SK-N-SH (cell line): ENCODE measurements at regions not wholly inside any gene's neighbourhood (a gene's known extent, or its start where the extent isn't known, plus 50 kb on each side); places are given as distances from the start of the nearest gene placed in this dataset.

Source experiments
- CTCF ChIA-PET: fragments of 300-600, 350-600 bp; formaldehyde crosslinking; extraction: SDS; loops from one replicate; lab custom pipeline; 2021; lab: Yijun Ruan, JAX
- POLR2A ChIA-PET: fragments of 350-600 bp; sonication (Branson Sonifier 250); formaldehyde crosslinking; extraction: SDS; loops from one replicate; lab custom pipeline; 2020; ENCODE audit warnings: antibody characterized with exemption, inconsistent platforms; lab: Yijun Ruan, JAX
- DNase-seq: peaks from one replicate; pipeline ENCODE4 v3.0.0; 2012
- H2AFZ ChIP-seq: fragments of 200-600 bp; sonication (generic); 2 replicates; pipeline ENCODE4 v1.8.1; 2016; ENCODE audit warnings: antibody characterized with exemption, mild to moderate bottlenecking, low read depth
- H3F3A ChIP-seq: fragments of 200-600 bp; sonication (generic); replicated peaks from 2 replicates; pipeline ENCODE3; 2016; ENCODE audit warnings: antibody characterized with exemption, mild to moderate bottlenecking; ENCODE audit not compliant: insufficient read depth
- H3K27ac ChIP-seq, 2 experiments: fragments of 200-500 bp in 1 of 2; fragments of 200-600 bp in 1 of 2; sonication (Bioruptor generic) in 1 of 2; sonication (generic), shearing (Covaris generic) in 1 of 2; 2 replicates each; pipeline versions ENCODE4 v1.5.1 to v1.6.1; 2014 to 2016; ENCODE audit warnings: low read depth in 2 of 2, inconsistent platforms in 1 of 2, low read length in 1 of 2, mild to moderate bottlenecking in 1 of 2, mixed read lengths in 1 of 2
- H3K27me3 ChIP-seq: fragments of 200-600 bp; sonication (generic), shearing (Covaris generic); 2 replicates; pipeline ENCODE4 v1.6.1; 2016; ENCODE audit warnings: mixed run types; ENCODE audit not compliant: insufficient read depth
- H3K36me3 ChIP-seq, 2 experiments: fragments of 200-500 bp in 1 of 2; fragments of 200-600 bp in 1 of 2; sonication (Bioruptor generic) in 1 of 2; sonication (generic) in 1 of 2; replicated peaks in 1 of 2; 2 replicates each; pipeline versions ENCODE3 to v1.5.1; 2014 to 2016; ENCODE audit warnings: low read length in 1 of 2, mild to moderate bottlenecking in 1 of 2; ENCODE audit not compliant: insufficient read depth in 2 of 2, control insufficient read depth in 1 of 2
- H3K4me1 ChIP-seq, 2 experiments: fragments of 200-500 bp in 1 of 2; fragments of 200-600 bp in 1 of 2; sonication (Bioruptor generic) in 1 of 2; sonication (generic), shearing (Covaris generic) in 1 of 2; 2 replicates each; pipeline versions ENCODE4 v1.5.1 to v1.6.1; 2014 to 2016; ENCODE audit warnings: low read depth in 1 of 2, low read length in 1 of 2, mixed run types in 1 of 2; ENCODE audit not compliant: insufficient read depth in 2 of 2, control insufficient read depth in 1 of 2
- H3K4me2 ChIP-seq: fragments of 200-600 bp; sonication (generic), shearing (Covaris generic); 2 replicates; pipeline ENCODE4 v1.6.1; 2017; ENCODE audit warnings: mixed run types
- H3K4me3 ChIP-seq, 2 experiments: fragments of 200-500 bp in 1 of 2; fragments of 200-600 bp in 1 of 2; sonication (Bioruptor generic) in 1 of 2; sonication (generic), shearing (Covaris generic) in 1 of 2; 2 replicates each; pipeline versions ENCODE4 v1.5.1 to v1.8.1; 2014 to 2016; ENCODE audit warnings: low read depth in 2 of 2, inconsistent platforms in 1 of 2, low read length in 1 of 2, mild to moderate bottlenecking in 1 of 2, mixed read lengths in 1 of 2, moderate library complexity in 1 of 2
- H3K79me2 ChIP-seq: fragments of 200-600 bp; sonication (generic); 2 replicates; pipeline ENCODE4 v1.8.1; 2017; ENCODE audit warnings: mild to moderate bottlenecking; ENCODE audit not compliant: insufficient read depth
- H3K9ac ChIP-seq: fragments of 200-600 bp; sonication (generic); 2 replicates; pipeline ENCODE4 v1.6.1; 2017; ENCODE audit warnings: mixed run types
- H3K9me2 ChIP-seq: fragments of 200-600 bp; sonication (generic); 2 replicates; pipeline ENCODE4 v1.6.1; 2017; ENCODE audit warnings: mixed run types
- H3K9me3 ChIP-seq: fragments of 200-600 bp; sonication (generic); 2 replicates; pipeline ENCODE4 v1.6.1; 2017; ENCODE audit warnings: mixed run types, mild to moderate bottlenecking, moderate library complexity
- H4K20me1 ChIP-seq: fragments of 200-600 bp; sonication (generic); 2 replicates; pipeline ENCODE4 v1.6.1; 2017; ENCODE audit warnings: mild to moderate bottlenecking, mixed run types; ENCODE audit not compliant: insufficient read depth
- ELF1 ChIP-seq: IDR thresholded peaks from 2 replicates; pipeline ENCODE4 v1.4.0; 2012
- FOXM1 ChIP-seq: IDR thresholded peaks from 2 replicates; pipeline ENCODE4 v1.4.0; 2012; ENCODE audit warnings: low read depth, mild to moderate bottlenecking
- GATA2 ChIP-seq: sonication (generic); formaldehyde crosslinking; IDR thresholded peaks from 2 replicates; pipeline ENCODE4 v1.5.0; 2020; ENCODE audit warnings: mild to moderate bottlenecking, missing genetic modification reagents
- MXI1 ChIP-seq: IDR thresholded peaks from 2 replicates; pipeline ENCODE4 v1.6.1; 2012; ENCODE audit warnings: mild to moderate bottlenecking, low read depth, low read length, improper control_type of control experiment
- RAD21 ChIP-seq: IDR thresholded peaks from 2 replicates; pipeline ENCODE4 v1.6.1; 2012; ENCODE audit warnings: mild to moderate bottlenecking, low read length
- RFX5 ChIP-seq: IDR thresholded peaks from 2 replicates; pipeline ENCODE4 v1.6.1; 2012; ENCODE audit warnings: mild to moderate bottlenecking, improper control_type of control experiment, low read length
- SIN3A ChIP-seq: IDR thresholded peaks from 2 replicates; pipeline ENCODE4 v1.6.1; 2012; ENCODE audit warnings: low read depth, mild to moderate bottlenecking, low read length, moderate library complexity, borderline replicate concordance
- TAF1 ChIP-seq: IDR thresholded peaks from 2 replicates; pipeline ENCODE4 v1.6.1; 2012; ENCODE audit warnings: low read depth, mild to moderate bottlenecking, low read length, moderate library complexity, borderline replicate concordance
- WGBS: methylation state at CpG from one replicate; pipeline ENCODE4 v1.1.6; 2017; ENCODE audit warnings: low lambda C conversion rate; 5-methylcytosine and 5-hydroxymethylcytosine counted together
- TF ChIP-seq, protein P1 (sequence below): IDR thresholded peaks from 2 replicates; pipeline ENCODE4 v1.6.1; 2012; ENCODE audit warnings: mild to moderate bottlenecking, low read depth, low read length, moderate library complexity
- TF ChIP-seq, protein P2 (sequence below): IDR thresholded peaks from 2 replicates; pipeline ENCODE4 v1.4.0; 2012; ENCODE audit warnings: low read depth, borderline replicate concordance
- TF ChIP-seq, protein P3 (sequence below): fragments of 150-350 bp; IDR thresholded peaks from 2 replicates; pipeline ENCODE4 v1.6.1; 2017; ENCODE audit warnings: antibody characterized with exemption, low read length, low read depth, borderline replicate concordance
- TF ChIP-seq, protein P4 (sequence below): IDR thresholded peaks from 2 replicates; pipeline ENCODE4 v1.4.0; 2012; ENCODE audit warnings: low read depth, borderline replicate concordance

DNA sequence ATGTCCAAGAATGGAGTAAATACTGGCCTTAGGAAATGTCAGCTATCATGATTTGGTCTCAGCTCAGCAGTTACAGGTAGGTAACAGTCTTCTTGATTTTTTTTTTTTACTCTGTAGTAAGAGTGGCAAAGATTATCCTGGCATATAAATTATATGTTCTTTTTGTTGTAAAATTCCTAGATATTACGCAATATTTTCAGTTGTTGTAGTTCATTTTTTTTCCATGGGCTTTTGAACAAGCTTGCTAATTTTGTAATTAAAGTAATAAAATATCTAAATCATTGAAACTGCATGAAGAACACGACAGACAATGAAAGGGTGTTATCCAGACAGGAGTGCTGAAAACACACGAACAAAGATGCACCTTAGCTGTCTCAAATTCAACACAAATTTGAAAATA is 249.4 kb downstream of the PRDM9 start:
- Histone ChIP-seq H3K79me2 (no peaks in the 10 kb centered on the region), H3K4me2 (no peak overlapping the region), H3K27ac (no peak overlapping the region), H3K4me1 (no peaks in the 10 kb centered on the region), H3K9me2 (no peaks in the 10 kb centered on the region), H3K4me3 (no peak overlapping the region), H2AFZ (no peak overlapping the region), H3K9ac (no peak overlapping the region), H3K36me3 (no peaks in the 10 kb centered on the region), H3K27me3 (no peaks in the 10 kb centered on the region), H4K20me1 (no peaks in the 10 kb centered on the region), H3F3A (no peaks in the 10 kb centered on the region), H3K9me3 (no peaks in the 10 kb centered on the region)
- WGBS = 5% methylated on average over 3 of the region's 3 CpGs
- no peak for DNase-seq
- CTCF ChIA-PET = interaction anchor here (1.6 kb wide), 1 partner anchor 21 kb away, joined by 3 read pairs; no protein-coding TSS in a partner anchor
- TF ChIP-seq SIN3A (no peak), FOXM1 (no peak), MXI1 (no peak)
- TF ChIP-seq, protein P1, sequence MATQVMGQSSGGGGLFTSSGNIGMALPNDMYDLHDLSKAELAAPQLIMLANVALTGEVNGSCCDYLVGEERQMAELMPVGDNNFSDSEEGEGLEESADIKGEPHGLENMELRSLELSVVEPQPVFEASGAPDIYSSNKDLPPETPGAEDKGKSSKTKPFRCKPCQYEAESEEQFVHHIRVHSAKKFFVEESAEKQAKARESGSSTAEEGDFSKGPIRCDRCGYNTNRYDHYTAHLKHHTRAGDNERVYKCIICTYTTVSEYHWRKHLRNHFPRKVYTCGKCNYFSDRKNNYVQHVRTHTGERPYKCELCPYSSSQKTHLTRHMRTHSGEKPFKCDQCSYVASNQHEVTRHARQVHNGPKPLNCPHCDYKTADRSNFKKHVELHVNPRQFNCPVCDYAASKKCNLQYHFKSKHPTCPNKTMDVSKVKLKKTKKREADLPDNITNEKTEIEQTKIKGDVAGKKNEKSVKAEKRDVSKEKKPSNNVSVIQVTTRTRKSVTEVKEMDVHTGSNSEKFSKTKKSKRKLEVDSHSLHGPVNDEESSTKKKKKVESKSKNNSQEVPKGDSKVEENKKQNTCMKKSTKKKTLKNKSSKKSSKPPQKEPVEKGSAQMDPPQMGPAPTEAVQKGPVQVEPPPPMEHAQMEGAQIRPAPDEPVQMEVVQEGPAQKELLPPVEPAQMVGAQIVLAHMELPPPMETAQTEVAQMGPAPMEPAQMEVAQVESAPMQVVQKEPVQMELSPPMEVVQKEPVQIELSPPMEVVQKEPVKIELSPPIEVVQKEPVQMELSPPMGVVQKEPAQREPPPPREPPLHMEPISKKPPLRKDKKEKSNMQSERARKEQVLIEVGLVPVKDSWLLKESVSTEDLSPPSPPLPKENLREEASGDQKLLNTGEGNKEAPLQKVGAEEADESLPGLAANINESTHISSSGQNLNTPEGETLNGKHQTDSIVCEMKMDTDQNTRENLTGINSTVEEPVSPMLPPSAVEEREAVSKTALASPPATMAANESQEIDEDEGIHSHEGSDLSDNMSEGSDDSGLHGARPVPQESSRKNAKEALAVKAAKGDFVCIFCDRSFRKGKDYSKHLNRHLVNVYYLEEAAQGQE = no peak
- TF ChIP-seq, protein P2, sequence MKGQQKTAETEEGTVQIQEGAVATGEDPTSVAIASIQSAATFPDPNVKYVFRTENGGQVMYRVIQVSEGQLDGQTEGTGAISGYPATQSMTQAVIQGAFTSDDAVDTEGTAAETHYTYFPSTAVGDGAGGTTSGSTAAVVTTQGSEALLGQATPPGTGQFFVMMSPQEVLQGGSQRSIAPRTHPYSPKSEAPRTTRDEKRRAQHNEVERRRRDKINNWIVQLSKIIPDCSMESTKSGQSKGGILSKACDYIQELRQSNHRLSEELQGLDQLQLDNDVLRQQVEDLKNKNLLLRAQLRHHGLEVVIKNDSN = no peak
- TF ChIP-seq, protein P3, sequence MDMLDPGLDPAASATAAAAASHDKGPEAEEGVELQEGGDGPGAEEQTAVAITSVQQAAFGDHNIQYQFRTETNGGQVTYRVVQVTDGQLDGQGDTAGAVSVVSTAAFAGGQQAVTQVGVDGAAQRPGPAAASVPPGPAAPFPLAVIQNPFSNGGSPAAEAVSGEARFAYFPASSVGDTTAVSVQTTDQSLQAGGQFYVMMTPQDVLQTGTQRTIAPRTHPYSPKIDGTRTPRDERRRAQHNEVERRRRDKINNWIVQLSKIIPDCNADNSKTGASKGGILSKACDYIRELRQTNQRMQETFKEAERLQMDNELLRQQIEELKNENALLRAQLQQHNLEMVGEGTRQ = no peak
- POLR2A ChIA-PET = no interaction called here

DNA sequence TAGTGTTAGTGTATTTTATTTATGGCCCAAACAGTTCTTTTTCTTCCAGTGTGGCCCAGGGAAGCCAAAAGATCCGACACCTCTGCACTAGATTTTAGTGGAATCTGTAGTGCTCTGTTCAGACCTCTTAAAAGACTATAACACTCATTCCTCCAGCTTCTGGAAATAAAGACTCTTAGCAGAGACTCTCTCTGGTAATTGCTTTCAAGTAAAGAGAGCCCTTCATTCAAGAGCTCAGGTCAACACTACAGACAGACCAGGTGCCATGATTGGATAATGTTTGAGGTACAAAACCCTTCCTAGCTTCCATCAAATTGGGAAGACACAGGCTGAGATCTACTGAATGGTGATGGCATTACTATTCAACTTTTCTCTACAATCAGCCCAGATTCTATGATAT is 255.8 kb downstream of the PRDM9 start:
- no peak overlapping the region for H3K27ac ChIP-seq
- H3K4me1 ChIP-seq = no peaks in the 10 kb centered on the region
- no peak for TF ChIP-seq RAD21
- no peak for TF ChIP-seq RFX5
- no peak for TF ChIP-seq TAF1
- TF ChIP-seq, protein P4, sequence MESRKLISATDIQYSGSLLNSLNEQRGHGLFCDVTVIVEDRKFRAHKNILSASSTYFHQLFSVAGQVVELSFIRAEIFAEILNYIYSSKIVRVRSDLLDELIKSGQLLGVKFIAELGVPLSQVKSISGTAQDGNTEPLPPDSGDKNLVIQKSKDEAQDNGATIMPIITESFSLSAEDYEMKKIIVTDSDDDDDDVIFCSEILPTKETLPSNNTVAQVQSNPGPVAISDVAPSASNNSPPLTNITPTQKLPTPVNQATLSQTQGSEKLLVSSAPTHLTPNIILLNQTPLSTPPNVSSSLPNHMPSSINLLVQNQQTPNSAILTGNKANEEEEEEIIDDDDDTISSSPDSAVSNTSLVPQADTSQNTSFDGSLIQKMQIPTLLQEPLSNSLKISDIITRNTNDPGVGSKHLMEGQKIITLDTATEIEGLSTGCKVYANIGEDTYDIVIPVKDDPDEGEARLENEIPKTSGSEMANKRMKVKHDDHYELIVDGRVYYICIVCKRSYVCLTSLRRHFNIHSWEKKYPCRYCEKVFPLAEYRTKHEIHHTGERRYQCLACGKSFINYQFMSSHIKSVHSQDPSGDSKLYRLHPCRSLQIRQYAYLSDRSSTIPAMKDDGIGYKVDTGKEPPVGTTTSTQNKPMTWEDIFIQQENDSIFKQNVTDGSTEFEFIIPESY = no peak
- no peak for TF ChIP-seq GATA2 (CRISPR knock-in tag)
- TF ChIP-seq ELF1 = no peak
- no peaks in the 10 kb centered on the region for H3K79me2 ChIP-seq
- no peak overlapping the region for H3K9ac ChIP-seq
- H2AFZ ChIP-seq = no peak overlapping the region
- ChIA-PET POLR2A (no interaction called here), CTCF (no interaction called here)
- no peaks in the 10 kb centered on the region for H3K27me3 ChIP-seq
- H3K9me3 ChIP-seq = no peaks in the 10 kb centered on the region
- H3K4me3 ChIP-seq = no peak overlapping the region
- H3K36me3 ChIP-seq = no peaks in the 10 kb centered on the region
- DNase-seq = no peak
- WGBS = 0% methylated on average over 1 of the region's 1 CpG
- no peaks in the 10 kb centered on the region for H4K20me1 ChIP-seq
- H3K4me2 ChIP-seq = no peak overlapping the region
- H3F3A ChIP-seq = no peaks in the 10 kb centered on the region
- no peaks in the 10 kb centered on the region for H3K9me2 ChIP-seq
